Urothelium cell line (cell line): ENCODE measurements at regions not wholly inside any gene's neighbourhood (a gene's known extent, or its start where the extent isn't known, plus 50 kb on each side); places are given as distances from the start of the nearest gene placed in this dataset.
"Not testable (repeated sequence)": the region's sequence is repeated elsewhere in the genome, so short reads cannot be mapped to it uniquely, and the experiment has no call there.

Experiments
- DNase-seq: peaks from one replicate; pipeline ENCODE4 v3.0.0; 2011; ENCODE audit warnings: low spot score, mixed read lengths
- FAIRE-seq: peaks from 2 replicates; lab custom pipeline; 2011; peaks lifted over from hg19 to GRCh38; lab: Jason Lieb, UNC

- DNase-seq (no peak), FAIRE-seq (no peak)
Observed at GRCh38 chr10:89942217-89942616, 240.8 kb downstream of the KIF20B start.

GRCh38 chr10:89944138-89944537, 242.7 kb downstream of the KIF20B start:
- FAIRE-seq (no peak), DNase-seq (no peak)

- FAIRE-seq (no peak), DNase-seq (no peak)
Observed at GRCh38 chr10:89946106-89946505, 244.7 kb downstream of the KIF20B start.

GRCh38 chr10:89949496-89949895, 248.1 kb downstream of the KIF20B start:
- FAIRE-seq: no peak
- no peak for DNase-seq

GRCh38 chr10:89952325-89952724, 250.9 kb downstream of the KIF20B start:
- no peak for FAIRE-seq
- no peak for DNase-seq

- FAIRE-seq (no peak), DNase-seq (no peak)
Observed at GRCh38 chr10:89952751-89953150, 251.4 kb downstream of the KIF20B start.

GRCh38 chr10:89954061-89954460, 252.7 kb downstream of the KIF20B start:
- DNase-seq: no peak
- no peak for FAIRE-seq

GRCh38 chr10:89954787-89955566, 253.6 kb downstream of the KIF20B start:
- FAIRE-seq (no peak), DNase-seq (no peak)

- FAIRE-seq (no peak), DNase-seq (no peak)
Observed at GRCh38 chr10:89959433-89960110, 258.2 kb downstream of the KIF20B start.

- DNase-seq (no peak), FAIRE-seq (no peak)
Observed at GRCh38 chr10:89963451-89964102, 262.2 kb downstream of the KIF20B start.

GRCh38 chr10:89966211-89966610, 264.8 kb downstream of the KIF20B start:
- no peak for FAIRE-seq
- DNase-seq: no peak

- no peak for FAIRE-seq
- DNase-seq: no peak
Observed at GRCh38 chr10:89973326-89973725, 271.9 kb downstream of the KIF20B start.

GRCh38 chr10:89975071-89975470, 273.7 kb downstream of the KIF20B start:
- FAIRE-seq (no peak), DNase-seq (no peak)

GRCh38 chr10:89975771-89976170, 274.4 kb downstream of the KIF20B start:
- FAIRE-seq: no peak

GRCh38 chr10:89978081-89978480, 276.7 kb downstream of the KIF20B start:
- FAIRE-seq: no peak
- DNase-seq: no peak

More at GRCh38 chr10:89975771-89976170, 274.4 kb downstream of the KIF20B start:
- DNase-seq: no peak

- no peak for FAIRE-seq
- DNase-seq: no peak
Observed at GRCh38 chr10:89979726-89980125, 278.3 kb downstream of the KIF20B start.

- no peak for FAIRE-seq
- DNase-seq: no peak
Observed at GRCh38 chr10:89980166-89980565, 278.8 kb downstream of the KIF20B start.

- FAIRE-seq (no peak), DNase-seq (no peak)
Observed at GRCh38 chr10:89981891-89982290, 280.5 kb downstream of the KIF20B start.

GRCh38 chr10:89985446-89985845, 284.1 kb downstream of the KIF20B start:
- FAIRE-seq: no peak
- DNase-seq: no peak

- DNase-seq, FAIRE-seq: not testable (repeated sequence)
Observed at GRCh38 chr10:89988361-89988760, 287.0 kb downstream of the KIF20B start.

GRCh38 chr10:89992575-89992974, 291.2 kb downstream of the KIF20B start:
- DNase-seq (no peak), FAIRE-seq (no peak)

GRCh38 chr10:90007226-90007625, 305.8 kb downstream of the KIF20B start:
- FAIRE-seq (no peak), DNase-seq (peak; percentile 2)
